Astrocyte (in vitro differentiated cells and primary cell): ENCODE measurements at regions not wholly inside any gene's neighbourhood (a gene's known extent, or its start where the extent isn't known, plus 50 kb on each side); places are given as distances from the start of the nearest gene placed in this dataset.

ENCODE experiments used
- EZH2 ChIP-seq: IDR thresholded peaks from 2 replicates; pipeline ENCODE4 v1.6.1; 2012; ENCODE audit warnings: mild to moderate bottlenecking, low read length, inconsistent platforms; ENCODE audit not compliant: insufficient read depth
- TF ChIP-seq, protein P1 (sequence below): IDR thresholded peaks from 2 replicates; pipeline ENCODE4 v1.5.1; 2011; ENCODE audit warnings: low read depth, mild to moderate bottlenecking, inconsistent platforms, low read length, moderate library complexity; ENCODE audit not compliant: insufficient read depth

DNA sequence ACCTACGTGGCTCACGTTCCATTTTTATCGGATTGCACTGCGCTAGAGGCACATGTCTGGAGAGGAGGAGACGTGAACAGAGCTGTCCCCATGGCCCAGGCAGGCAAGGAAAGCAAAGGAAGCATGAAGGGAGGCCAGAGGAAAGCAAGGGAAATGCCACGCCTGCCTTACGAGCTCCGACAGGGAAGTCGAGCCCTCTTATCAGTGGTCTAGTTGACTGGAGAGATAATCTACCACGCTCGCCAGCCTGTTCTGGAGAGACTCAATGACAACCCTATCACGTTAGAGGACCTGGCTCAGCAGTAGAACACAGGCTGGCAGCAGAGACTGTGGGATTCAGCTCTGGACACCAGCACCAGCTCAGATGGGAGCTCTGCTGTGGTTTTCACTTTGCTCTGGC, 202.6 kb upstream of the ID2 start:
- TF ChIP-seq, protein P1, sequence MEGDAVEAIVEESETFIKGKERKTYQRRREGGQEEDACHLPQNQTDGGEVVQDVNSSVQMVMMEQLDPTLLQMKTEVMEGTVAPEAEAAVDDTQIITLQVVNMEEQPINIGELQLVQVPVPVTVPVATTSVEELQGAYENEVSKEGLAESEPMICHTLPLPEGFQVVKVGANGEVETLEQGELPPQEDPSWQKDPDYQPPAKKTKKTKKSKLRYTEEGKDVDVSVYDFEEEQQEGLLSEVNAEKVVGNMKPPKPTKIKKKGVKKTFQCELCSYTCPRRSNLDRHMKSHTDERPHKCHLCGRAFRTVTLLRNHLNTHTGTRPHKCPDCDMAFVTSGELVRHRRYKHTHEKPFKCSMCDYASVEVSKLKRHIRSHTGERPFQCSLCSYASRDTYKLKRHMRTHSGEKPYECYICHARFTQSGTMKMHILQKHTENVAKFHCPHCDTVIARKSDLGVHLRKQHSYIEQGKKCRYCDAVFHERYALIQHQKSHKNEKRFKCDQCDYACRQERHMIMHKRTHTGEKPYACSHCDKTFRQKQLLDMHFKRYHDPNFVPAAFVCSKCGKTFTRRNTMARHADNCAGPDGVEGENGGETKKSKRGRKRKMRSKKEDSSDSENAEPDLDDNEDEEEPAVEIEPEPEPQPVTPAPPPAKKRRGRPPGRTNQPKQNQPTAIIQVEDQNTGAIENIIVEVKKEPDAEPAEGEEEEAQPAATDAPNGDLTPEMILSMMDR: no peak
- TF ChIP-seq EZH2: no peak
